Stimulated activated CD8-positive, alpha-beta memory T cell treated with anti-CD3 and anti-CD28 coated beads, Interleukin-4, amount 100 ng/mL, for 24 hours (primary cell): ENCODE measurements at regions not wholly inside any gene's neighbourhood (a gene's known extent, or its start where the extent isn't known, plus 50 kb on each side); places are given as distances from the start of the nearest gene placed in this dataset.
"Not testable (repeated sequence)": the region's sequence is repeated elsewhere in the genome, so short reads cannot be mapped to it uniquely, and the experiment has no call there.

Experiments
- DNase-seq: peaks from one replicate; pipeline ENCODE4 v3.0.0-alpha.2; 2020; ENCODE audit warnings: low read depth

GRCh38 chr4:9110700-9111099, 59.5 kb upstream of the FAM90A26 start:
- DNase-seq, result not testable (repeated sequence)

GRCh38 chr4:9103148-9103524, 67.1 kb upstream of the FAM90A26 start:
- not testable (repeated sequence) for DNase-seq

DNA sequence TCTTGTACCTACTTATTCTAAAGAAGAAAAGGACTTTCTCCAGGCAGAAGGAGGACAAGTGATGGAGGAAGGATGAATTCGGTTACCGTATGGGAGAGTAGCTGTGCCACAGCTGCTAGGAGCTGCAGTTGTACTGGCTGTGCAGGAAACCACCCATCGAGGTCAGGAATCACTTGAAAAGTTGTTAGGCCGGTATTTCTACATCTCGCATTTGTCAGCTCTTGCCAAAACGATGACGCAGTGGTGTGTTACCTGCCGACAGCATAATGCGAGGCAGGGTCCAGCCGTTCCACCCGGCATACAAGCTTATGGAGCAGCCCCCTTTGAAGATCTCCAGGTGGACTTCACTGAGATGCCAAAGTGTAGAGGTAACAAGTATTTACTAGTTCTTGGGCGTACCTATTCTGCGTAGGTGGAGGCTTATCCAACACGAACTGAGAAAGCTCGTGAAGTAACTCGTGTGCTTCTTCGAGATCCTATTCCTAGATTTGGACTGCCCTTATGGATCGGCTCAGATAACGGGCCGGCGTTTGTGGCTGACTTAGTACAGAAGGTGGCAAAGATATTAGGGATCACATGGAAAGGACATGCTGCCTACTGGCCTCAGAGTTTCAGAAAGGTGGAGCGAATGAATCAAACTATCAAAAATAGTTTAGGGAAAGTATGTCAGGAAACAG, 67.6 kb upstream of the FAM90A26 start:
- not testable (repeated sequence) for DNase-seq

GRCh38 chr4:9096330-9096729, 73.9 kb upstream of the FAM90A26 start:
- not testable (repeated sequence) for DNase-seq

DNA sequence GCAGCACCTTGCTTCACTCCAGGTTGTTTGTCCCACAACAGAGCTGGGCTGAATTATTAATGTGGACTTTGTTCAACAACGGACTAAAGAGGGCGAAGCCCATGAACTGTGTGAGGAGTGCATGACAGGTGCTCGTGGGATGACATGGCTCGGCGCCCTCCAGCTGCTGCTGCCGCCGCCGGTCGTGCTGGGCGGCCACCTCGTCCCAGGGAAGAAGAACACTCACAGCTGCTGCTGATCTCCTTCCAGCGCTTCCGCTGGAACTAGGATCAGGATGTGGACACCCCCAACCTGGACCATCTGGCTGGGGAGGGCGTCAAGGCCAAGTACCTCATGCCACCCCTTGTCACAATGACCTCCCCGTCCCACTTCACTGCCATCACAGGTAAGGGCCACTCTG, 91.4 kb upstream of the FAM90A26 start:
- DNase-seq, result not testable (repeated sequence)

GRCh38 chr4:9076974-9077373, 93.2 kb upstream of the FAM90A26 start:
- not testable (repeated sequence) for DNase-seq

GRCh38 chr4:9076486-9076885, 93.7 kb upstream of the FAM90A26 start:
- DNase-seq, result not testable (repeated sequence)

- not testable (repeated sequence) for DNase-seq
These were observed 96.8 kb upstream of the FAM90A26 start for GRCh38 chr4:9073371-9073770.

- DNase-seq, result not testable (repeated sequence)
These were observed 97.5 kb upstream of the FAM90A26 start for GRCh38 chr4:9072521-9073220.

DNA sequence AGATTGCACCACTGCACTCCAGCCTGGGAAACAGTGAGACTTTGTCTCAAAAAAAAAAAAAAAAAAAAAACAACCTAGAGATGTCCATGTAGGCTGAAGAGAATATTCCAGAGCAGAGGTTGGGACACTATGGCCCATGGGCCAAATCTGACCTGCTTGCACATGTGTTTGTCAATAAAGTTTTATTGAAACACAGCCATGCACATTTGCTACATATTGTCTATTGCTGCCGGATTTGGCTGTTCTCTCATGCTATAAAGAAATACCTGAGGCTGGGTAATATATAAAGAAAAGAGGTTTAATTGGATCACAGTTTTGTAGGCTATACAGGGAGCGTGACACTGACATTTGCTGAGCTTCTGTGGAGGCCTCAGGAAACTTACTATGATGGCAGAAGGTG, 102.3 kb upstream of the FAM90A26 start:
- DNase-seq, result not testable (repeated sequence)

DNA sequence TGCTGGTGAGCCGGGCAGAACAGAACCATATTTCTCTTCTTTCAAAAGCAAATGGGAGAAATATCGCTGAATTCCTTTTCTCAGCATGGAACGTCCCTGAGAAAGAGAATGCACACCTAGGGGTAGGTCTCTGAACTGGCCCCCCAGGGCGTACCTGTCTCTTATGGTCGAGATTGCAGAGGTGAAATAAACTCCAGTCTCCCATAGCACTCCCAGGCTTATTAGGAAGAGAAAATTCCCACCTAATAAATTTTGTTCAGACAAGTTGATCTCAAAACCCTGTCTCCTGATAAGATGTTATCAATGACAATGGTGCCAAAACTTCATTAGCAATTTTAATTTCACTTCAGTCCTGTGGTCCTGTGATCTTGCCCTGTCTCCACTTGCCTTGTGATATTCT, 106.6 kb upstream of the FAM90A26 start:
- not testable (repeated sequence) for DNase-seq

- DNase-seq, result not testable (repeated sequence)
These were observed 145.3 kb upstream of the FAM90A26 start for GRCh38 chr4:9024866-9025265.

GRCh38 chr4:9009792-9010191, 138.2 kb upstream of the HMX1 start:
- DNase-seq, result not testable (repeated sequence)

- DNase-seq, result not testable (repeated sequence)
These were observed 136.8 kb upstream of the HMX1 start for GRCh38 chr4:9008407-9008806.

DNA sequence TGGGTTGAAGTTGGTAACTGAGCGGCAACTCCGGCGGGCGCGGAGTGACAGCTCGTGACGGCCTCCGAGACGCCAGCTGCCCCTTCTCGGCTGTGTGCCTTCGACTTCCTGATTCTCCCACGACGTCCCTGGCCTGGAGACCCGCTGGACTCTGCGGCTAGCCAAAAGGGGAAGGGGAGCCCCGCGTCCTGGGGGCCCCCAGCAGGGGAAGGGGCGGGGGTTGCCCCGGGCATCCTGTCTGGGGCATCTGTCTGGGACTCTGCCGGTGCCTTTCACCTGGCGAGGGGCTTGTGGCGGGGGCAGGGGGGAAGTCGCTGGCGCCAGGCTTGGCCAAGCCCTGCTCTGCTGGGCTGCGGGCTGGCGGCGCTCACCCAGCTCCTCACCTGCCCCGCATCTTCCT, 129.5 kb upstream of the HMX1 start:
- not testable (repeated sequence) for DNase-seq

DNA sequence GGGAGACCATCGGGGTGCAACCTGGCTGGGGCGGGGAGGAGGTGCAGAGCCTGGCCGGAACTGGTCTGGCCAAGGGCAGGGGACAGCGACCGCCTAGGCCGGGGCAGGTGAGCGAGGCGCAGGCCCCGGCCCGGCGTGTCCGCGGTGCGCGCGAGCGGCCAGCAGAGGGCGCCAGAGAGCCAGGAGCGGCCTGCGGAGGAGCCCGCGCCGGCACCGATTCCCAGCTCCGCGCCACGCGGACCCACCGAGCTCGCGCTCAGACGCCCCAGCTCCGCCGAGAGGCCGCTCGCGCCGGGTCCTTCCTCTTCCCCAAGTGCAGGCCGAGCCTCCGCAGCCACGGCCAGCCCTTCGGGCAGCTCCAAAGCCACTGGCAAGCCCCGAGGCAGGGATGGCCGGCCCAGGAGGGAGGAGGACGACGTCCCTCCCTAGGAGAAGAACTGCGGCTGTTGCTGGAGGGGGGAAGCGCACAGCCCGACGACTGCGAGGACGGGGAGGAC, 128.9 kb upstream of the HMX1 start:
- peak; percentile 23 for DNase-seq

DNA sequence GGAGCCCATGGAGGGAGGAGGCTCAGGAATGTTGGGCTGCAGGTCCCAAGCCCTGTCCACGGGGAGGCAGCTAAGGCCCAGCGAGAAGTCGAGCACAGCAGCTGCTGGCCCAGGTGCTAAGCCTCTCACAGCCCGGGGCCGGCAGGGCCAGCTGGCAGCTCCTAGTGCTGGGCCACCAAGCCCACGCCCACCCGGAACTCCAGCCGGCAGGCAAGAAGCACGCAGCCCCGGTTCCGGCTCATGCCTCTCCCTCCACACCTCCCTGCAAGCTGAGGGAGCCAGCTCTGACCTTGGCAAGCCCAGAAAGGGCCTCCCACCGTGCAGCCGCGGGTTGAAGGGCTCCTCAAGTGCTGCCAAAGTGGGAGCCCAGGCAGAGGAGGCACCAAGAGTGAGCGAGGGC, 121.3 kb upstream of the HMX1 start:
- DNase-seq, result not testable (repeated sequence)

GRCh38 chr4:8991449-8991848, 119.8 kb upstream of the HMX1 start:
- not testable (repeated sequence) for DNase-seq

- DNase-seq, result not testable (repeated sequence)
These were observed 118.7 kb upstream of the HMX1 start for GRCh38 chr4:8990341-8990740.

DNA sequence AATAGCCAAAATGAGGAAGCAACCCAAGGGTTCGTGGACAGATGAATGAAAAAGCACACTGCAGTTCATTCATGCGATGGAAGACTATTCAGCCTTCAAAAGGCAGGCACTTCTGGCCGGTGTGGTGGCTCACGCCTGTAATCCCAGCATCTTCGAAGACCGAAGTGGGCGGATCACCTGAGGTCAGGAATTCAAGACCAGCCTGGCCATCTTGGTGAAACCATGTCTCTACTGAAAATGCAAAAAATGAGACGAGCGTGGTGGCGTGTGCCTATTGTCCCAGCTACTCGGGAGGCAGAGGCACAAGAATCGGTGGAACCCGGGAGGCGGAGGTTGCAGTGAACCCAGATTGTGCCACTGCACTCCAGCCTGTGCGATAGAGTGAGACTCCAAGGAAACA, 114.1 kb upstream of the HMX1 start:
- not testable (repeated sequence) for DNase-seq

- DNase-seq, result not testable (repeated sequence)
These were observed 113.0 kb upstream of the HMX1 start for GRCh38 chr4:8984641-8985040.

- not testable (repeated sequence) for DNase-seq
These were observed 112.3 kb upstream of the HMX1 start for GRCh38 chr4:8983921-8984320.

DNA sequence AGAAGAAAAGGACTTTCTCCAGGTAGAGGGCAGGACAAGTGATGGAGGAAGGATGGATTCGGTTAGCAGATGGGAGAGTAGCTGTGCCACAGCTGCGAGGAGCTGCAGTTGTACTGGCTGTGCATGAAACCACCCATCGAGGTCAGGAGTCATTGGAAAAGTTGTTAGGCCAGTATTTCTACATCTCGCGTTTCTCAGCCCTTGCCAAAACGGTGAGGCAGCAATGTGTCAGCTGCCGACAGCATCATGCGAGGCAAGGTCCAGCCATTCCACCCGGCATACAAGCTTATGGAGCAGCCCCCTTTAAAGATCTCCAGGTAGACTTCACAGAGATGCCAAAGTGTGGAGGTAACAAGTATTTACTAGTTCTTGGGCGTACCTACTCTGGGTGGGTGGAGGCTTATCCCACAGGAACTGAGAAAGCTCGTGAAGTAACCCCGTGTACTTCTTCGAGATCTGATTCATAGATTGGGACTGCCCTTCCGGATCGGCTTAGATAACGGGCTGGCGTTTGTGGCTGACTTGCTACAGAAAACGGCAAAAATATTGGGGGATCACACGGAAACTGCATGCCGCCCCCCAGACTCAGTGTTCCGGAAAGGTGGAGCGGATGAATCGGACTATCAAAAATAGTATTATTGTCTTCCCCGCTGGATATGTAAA, 105.0 kb upstream of the HMX1 start:
- DNase-seq, result not testable (repeated sequence)
